GM12878 (cell line): ENCODE measurements at regions not wholly inside any gene's neighbourhood (a gene's known extent, or its start where the extent isn't known, plus 50 kb on each side); places are given as distances from the start of the nearest gene placed in this dataset. TPM values are rescaled to one million over a fixed set of nuclear protein-coding genes. Genes with fewer than 3 reads are reported as not detected.
A peak's percentile ranks its signal among the peaks of the same experiment; 100 is the strongest.

Source experiments
- ATAC-seq: fragments of 200-7000 bp; cut with Tn5 transposase; 3 replicates; pipeline ENCODE4 v1.9.1; 2020; ENCODE audit warnings: mild to moderate bottlenecking, moderate library complexity
- BruUV-seq: library from RNA; stranded (reverse); fragments of 400-500 nt; replicated peaks from 2 replicates; lab custom pipeline; 2021; lab: Mats Ljungman, UMichigan
- CTCF ChIA-PET: fragments of 300-600 bp; sonication (Branson Sonifier 250); formaldehyde crosslinking; extraction: SDS; loops from one replicate; lab custom pipeline; 2021; ENCODE audit warnings: inconsistent platforms; lab: Yijun Ruan, JAX
- POLR2A ChIA-PET: fragments of 350-600 bp; formaldehyde crosslinking; extraction: SDS; loops from one replicate; lab custom pipeline; 2021; ENCODE audit warnings: inconsistent platforms; lab: Charles Lee
- RAD21 ChIA-PET: fragments of 300-600 bp; sonication (Branson Sonifier 250); formaldehyde crosslinking; loops from one replicate; lab custom pipeline; 2023; ENCODE audit warnings: antibody characterized with exemption; ENCODE audit not compliant: unreplicated experiment; lab: Charles Lee
- SMC1A ChIA-PET: fragments of 300-600 bp; sonication (Branson Sonifier 250); formaldehyde crosslinking; loops from one replicate; lab custom pipeline; 2023; ENCODE audit not compliant: unreplicated experiment, uncharacterized antibody; lab: Charles Lee
- DNase-seq: peaks from one replicate; pipeline ENCODE4 v3.0.0-alpha.2; 2011; ENCODE audit warnings: low read depth, low spot score
- FAIRE-seq: peaks from 3 replicates; lab custom pipeline; 2011; peaks lifted over from hg19 to GRCh38; lab: Jason Lieb, UNC
- H2AFZ ChIP-seq: 2 replicates; pipeline ENCODE4 v1.6.0; 2011; ENCODE audit warnings: low read depth, low read length, control low read depth; ENCODE audit not compliant: control insufficient read depth
- H3K27ac ChIP-seq: 2 replicates; pipeline ENCODE4 v1.5.1; 2011; ENCODE audit warnings: control low read depth; ENCODE audit not compliant: control insufficient read depth, insufficient read depth
- H3K27me3 ChIP-seq, 2 experiments: replicated peaks in 1 of 2; 2 replicates each; pipeline versions ENCODE4 v1.6.0 to v1.6.1; 2011; ENCODE audit warnings: low read length in 1 of 2; ENCODE audit not compliant: control insufficient read depth in 2 of 2, insufficient read depth in 2 of 2
- H3K36me3 ChIP-seq, 2 experiments: 2 replicates each; pipeline ENCODE4 v1.5.1; 2011; ENCODE audit warnings: low read length in 1 of 2; ENCODE audit not compliant: control insufficient read depth in 2 of 2, insufficient read depth in 2 of 2
- H3K4me1 ChIP-seq: 2 replicates; pipeline ENCODE4 v1.6.1; 2011; ENCODE audit warnings: mild to moderate bottlenecking, low read length, moderate library complexity, mixed read lengths; ENCODE audit not compliant: control insufficient read depth, insufficient read depth
- H3K4me2 ChIP-seq: 2 replicates; pipeline ENCODE4 v1.6.0; 2011; ENCODE audit warnings: control low read depth; ENCODE audit not compliant: control insufficient read depth, insufficient read depth
- H3K4me3 ChIP-seq: fragments of 200-600 bp; sonication (generic); 2 replicates; pipeline ENCODE4 v1.5.1; 2016
- H3K79me2 ChIP-seq: 2 replicates; pipeline ENCODE4 v1.6.0; 2011; ENCODE audit warnings: low read length; ENCODE audit not compliant: control insufficient read depth, insufficient read depth
- H3K9ac ChIP-seq: 2 replicates; pipeline ENCODE4 v1.8.0; 2011; ENCODE audit warnings: low read length, control low read depth, mixed read lengths; ENCODE audit not compliant: control insufficient read depth, insufficient read depth
- H3K9me3 ChIP-seq: replicated peaks from 3 replicates; pipeline ENCODE4 v1.5.1; 2011; ENCODE audit warnings: mild to moderate bottlenecking, low read length; ENCODE audit not compliant: control insufficient read depth, insufficient read depth
- H4K20me1 ChIP-seq: 2 replicates; pipeline ENCODE4 v1.6.0; 2011; ENCODE audit not compliant: control insufficient read depth, insufficient read depth
- FOS ChIP-seq: IDR thresholded peaks from 3 replicates; pipeline ENCODE4 v1.6.1; 2011; ENCODE audit warnings: borderline replicate concordance; ENCODE audit not compliant: insufficient read length; ENCODE audit errors: extremely low read depth
- FOXK2 ChIP-seq: fragments of 450-650 bp; IDR thresholded peaks from 2 replicates; pipeline ENCODE4 v1.6.1; 2017; ENCODE audit warnings: mild to moderate bottlenecking, moderate library complexity
- HDGF ChIP-seq: fragments of 450-650 bp; IDR thresholded peaks from 2 replicates; pipeline ENCODE4 v1.6.1; 2016; ENCODE audit warnings: antibody characterized with exemption
- MYB ChIP-seq: fragments of 150-350 bp; IDR thresholded peaks from 2 replicates; pipeline ENCODE4 v1.6.1; 2014; ENCODE audit warnings: mild to moderate bottlenecking, low read depth, low read length, borderline replicate concordance
- NFXL1 ChIP-seq: fragments of 450-650 bp; IDR thresholded peaks from 2 replicates; pipeline ENCODE4 v1.6.1; 2017; ENCODE audit warnings: antibody characterized with exemption, mild to moderate bottlenecking, borderline replicate concordance
- RAD51 ChIP-seq: fragments of 450-650 bp; IDR thresholded peaks from 2 replicates; pipeline ENCODE4 v1.6.1; 2016; ENCODE audit warnings: moderate library complexity, mild to moderate bottlenecking, inconsistent platforms
- STAT1 ChIP-seq: fragments of 450-650 bp; conservative IDR thresholded peaks from 2 replicates; pipeline ENCODE4 v1.6.1; 2014; ENCODE audit warnings: antibody characterized with exemption, mild to moderate bottlenecking
- USF2 ChIP-seq: IDR thresholded peaks from 2 replicates; pipeline ENCODE4 v1.6.1; 2011; ENCODE audit warnings: low read depth, low read length, improper control_type of control experiment, borderline replicate concordance
- YY1 ChIP-seq: IDR thresholded peaks from 2 replicates; pipeline ENCODE4 v1.6.1; 2011; ENCODE audit warnings: low read depth, mild to moderate bottlenecking, low read length
- WGBS: methylation state at CpG from one replicate; pipeline ENCODE4 v1.1.6; 2016; ENCODE audit warnings: low lambda C conversion rate; ENCODE audit not compliant: insufficient replicate concordance, insufficient coverage; ENCODE audit errors: missing lambda C conversion rate; 5-methylcytosine and 5-hydroxymethylcytosine counted together
- in situ Hi-C: fragments of 300-500 bp; cut with MboI; formaldehyde crosslinking; loops from 9 replicates; pipeline ENCODE4 v1.14.3; 2018; ENCODE audit warnings: mixed read lengths
- intact Hi-C: fragments of 100-400 bp; cut with micrococcal nuclease; formaldehyde crosslinking; loops from one replicate; pipeline ENCODE4 v1.14.2; 2022; ENCODE audit not compliant: unreplicated experiment
- small RNA-seq: library from RNA; depleted of rRNA; stranded (forward); fragments of <200 nt; gene quantifications from one replicate; pipeline ENCODE3, GENCODE V24; 2014
- TF ChIP-seq, protein P1 (sequence below): fragments of 450-650 bp; IDR thresholded peaks from 2 replicates; pipeline ENCODE4 v1.6.1; 2016; ENCODE audit warnings: mild to moderate bottlenecking

DNA sequence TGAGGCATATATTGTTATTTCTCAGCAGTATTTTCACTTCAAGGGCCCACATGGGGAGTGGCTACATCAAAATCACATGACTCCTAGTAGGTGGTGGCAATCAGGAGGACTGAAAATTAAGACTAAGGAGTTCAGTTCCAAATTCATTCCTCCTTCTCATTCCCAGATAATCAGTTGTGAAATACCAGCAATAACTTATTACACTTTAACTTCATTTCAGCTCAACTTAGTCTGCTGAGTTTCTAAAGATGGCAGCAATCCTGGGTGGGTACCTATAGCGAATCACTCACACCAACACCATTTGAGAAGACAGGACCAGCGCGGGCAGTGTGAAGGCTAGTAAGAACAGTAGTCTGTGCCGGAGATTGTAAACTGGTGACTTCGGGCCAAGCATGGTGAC lies 63.9 kb upstream of the SLC10A2 start:
- RAD21 ChIA-PET = interaction anchor here (1.0 to 2.4 kb wide), 18 partner anchors 10 to 260 kb away, joined by 3 to 21 read pairs (median 4); no protein-coding TSS in a partner anchor
- peak overlapping the region; percentile 55 for H3K27ac ChIP-seq
- no peak for DNase-seq

More for the DNA sequence above, 63.9 kb upstream of the SLC10A2 start:
- FAIRE-seq = no peak
- Histone ChIP-seq H3K27me3 (no peaks in the 10 kb centered on the region), H3K4me1 (peaks cover 17% of the 10 kb centered on the region), H4K20me1 (no peaks in the 10 kb centered on the region), H3K4me2 (no peak overlapping the region), H3K9me3 (peaks cover 2% of the 10 kb centered on the region; the same call in 1 of the 3 replicates), H3K36me3 (no peaks in the 10 kb centered on the region), H3K9ac (no peak overlapping the region), H3K79me2 (no peaks in the 10 kb centered on the region), H2AFZ (peak overlapping the region; percentile 63; the same call in 1 of the 2 replicates), H3K4me3 (no peak overlapping the region)
- ATAC-seq = peak; percentile 19; the same call in 2 of the 3 replicates
- ChIA-PET POLR2A (interaction anchor here (0.6 to 1.0 kb wide), 3 partner anchors 94 to 215 kb away, joined by 3 read pairs; no protein-coding TSS in a partner anchor), CTCF (interaction anchor here (0.9 to 2.2 kb wide), 7 partner anchors 16 to 260 kb away, joined by 3 to 5 read pairs (median 4); no protein-coding TSS in a partner anchor), SMC1A (interaction anchor here (0.7 to 4.8 kb wide), 26 partner anchors 9 to 214 kb away, joined by 3 to 31 read pairs (median 4); no protein-coding TSS in a partner anchor)
- in situ Hi-C loops (loop anchor here (5.0 to 25.0 kb wide), 2 partner anchors 98 to 543 kb away; partner anchors contain the start of gene TPP2), intact Hi-C loops (loop anchor here (2.0 to 10.0 kb wide), 3 partner anchors 49 to 535 kb away; partner anchors contain the start of gene TPP2)
- TF ChIP-seq STAT1 = no peak
- TF ChIP-seq, protein P1, sequence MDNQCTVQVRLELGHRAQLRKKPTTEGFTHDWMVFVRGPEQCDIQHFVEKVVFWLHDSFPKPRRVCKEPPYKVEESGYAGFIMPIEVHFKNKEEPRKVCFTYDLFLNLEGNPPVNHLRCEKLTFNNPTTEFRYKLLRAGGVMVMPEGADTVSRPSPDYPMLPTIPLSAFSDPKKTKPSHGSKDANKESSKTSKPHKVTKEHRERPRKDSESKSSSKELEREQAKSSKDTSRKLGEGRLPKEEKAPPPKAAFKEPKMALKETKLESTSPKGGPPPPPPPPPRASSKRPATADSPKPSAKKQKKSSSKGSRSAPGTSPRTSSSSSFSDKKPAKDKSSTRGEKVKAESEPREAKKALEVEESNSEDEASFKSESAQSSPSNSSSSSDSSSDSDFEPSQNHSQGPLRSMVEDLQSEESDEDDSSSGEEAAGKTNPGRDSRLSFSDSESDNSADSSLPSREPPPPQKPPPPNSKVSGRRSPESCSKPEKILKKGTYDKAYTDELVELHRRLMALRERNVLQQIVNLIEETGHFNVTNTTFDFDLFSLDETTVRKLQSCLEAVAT = 0 out of 2 replicates have a peak, but pooled peaks have one; percentile 7
- TF ChIP-seq FOS = no peak
- 0 out of 2 replicates have a peak, but pooled peaks have one; percentile 12 for TF ChIP-seq RAD51
- TF ChIP-seq MYB = no peak
- no peak for TF ChIP-seq USF2
- TF ChIP-seq FOXK2 = no peak
- TF ChIP-seq NFXL1 = no peak
- TF ChIP-seq HDGF = no peak
- 0 out of 2 replicates have a peak, but pooled peaks have one; percentile 12 for TF ChIP-seq YY1
- WGBS = 55% methylated on average over 5 of the region's 5 CpGs
- BruUV-seq = no TSS peak

Small RNA genes in the stretch of these regions (small RNA-seq; reads per million reads assigned to genes)
- gene RF00402 = not detected
- not detected for gene RF02090
- not detected for gene RF02091
- gene RNA5SP38 = 0.31 reads per million
